Right cardiac atrium (tissue), 5 donors: ENCODE measurements at regions not wholly inside any gene's neighbourhood (a gene's known extent, or its start where the extent isn't known, plus 50 kb on each side); places are given as distances from the start of the nearest gene placed in this dataset.

Experiments used
- ATAC-seq, 2 donors: fragments of 200-7000 bp; cut with Tn5 transposase; one replicate each; pipeline versions ENCODE4 v1.8.0 to v1.9.1; 2020; ENCODE audit warnings: moderate library complexity in 2 of 2, mild to moderate bottlenecking in 1 of 2
- DNase-seq, 3 donors: peaks; one replicate each; pipeline ENCODE4 v3.0.0-alpha.2; 2020
- H3K27ac ChIP-seq: one replicate; pipeline ENCODE4 v1.5.1; 2013; ENCODE audit warnings: mild to moderate bottlenecking, low read length, control low read depth, moderate library complexity
- H3K27me3 ChIP-seq: one replicate; pipeline ENCODE4 v1.6.1; 2013; ENCODE audit not compliant: control insufficient read depth, insufficient read depth
- H3K4me1 ChIP-seq: one replicate; pipeline ENCODE4 v1.6.1; 2013; ENCODE audit warnings: low read length; ENCODE audit not compliant: control insufficient read depth, insufficient read depth
- H3K4me3 ChIP-seq: one replicate; pipeline ENCODE4 v1.5.1; 2013; ENCODE audit warnings: low read length, control low read depth
- H3K9me3 ChIP-seq: one replicate; pipeline ENCODE4 v1.6.1; 2013; ENCODE audit warnings: low read length; ENCODE audit not compliant: control insufficient read depth
- WGBS: extraction: QIAGEN DNeasy Blood & Tissue Kit; methylation state at CpG from one replicate; pipeline ENCODE4 v1.1.7; 2013; 5-methylcytosine and 5-hydroxymethylcytosine counted together
- intact Hi-C, 4 donors: fragments of 100-400 bp; cut with DNase I; formaldehyde crosslinking; loops; one replicate each; pipeline versions ENCODE4 v1.11.0 to v1.14.0; 2022 to 2023
- donor health status: healthy with polysubstance abuse.
- donor health status: DM: no; HTN: yes; CAD: no.
- donor health status: DM: no; HTN: no; CAD: no.
- donor health status: DM: no; HTN: yes; CAD: no; lungs with severe emphysema.
- donor health status: DM: yes; HTN: yes; CAD: no.

DNA sequence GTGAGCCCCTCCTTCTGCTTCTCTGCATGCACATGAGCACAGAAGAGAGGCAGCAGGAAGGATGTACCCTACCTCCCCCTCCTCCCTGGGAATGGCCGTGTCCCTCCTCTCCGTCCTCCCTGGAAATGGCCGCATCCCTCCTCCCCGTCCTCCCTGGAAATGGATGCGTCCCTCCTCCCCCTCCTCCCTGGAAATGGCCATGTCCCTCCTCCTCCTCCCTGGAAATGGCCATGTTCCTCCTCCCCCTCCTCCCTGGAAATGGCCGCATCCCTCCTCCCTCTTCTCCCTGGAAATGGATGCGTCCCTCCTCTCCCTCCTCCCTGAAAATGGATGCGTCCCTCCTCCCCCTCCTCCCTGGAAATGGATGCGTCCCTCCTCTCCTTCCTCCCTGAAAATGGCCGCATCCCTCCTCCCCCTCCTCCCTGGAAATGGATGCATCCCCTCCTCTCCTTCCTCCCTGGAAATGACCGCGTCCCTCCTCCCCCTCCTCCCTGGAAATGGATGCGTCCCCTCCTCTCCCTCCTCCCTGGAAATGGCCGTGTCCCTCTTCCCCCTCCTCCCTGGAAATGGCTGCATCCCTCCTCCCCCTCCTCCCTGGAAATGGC is 428.6 kb downstream of the AACS start:
- no peak for DNase-seq
- no peak for ATAC-seq
- Histone ChIP-seq H3K27ac (no peak overlapping the region), H3K4me3 (no peak overlapping the region), H3K27me3 (no peaks in the 10 kb centered on the region), H3K9me3 (no peaks in the 10 kb centered on the region), H3K4me1 (no peaks in the 10 kb centered on the region)
- WGBS = 89% methylated on average over 14 of the region's 14 CpGs
- intact Hi-C loops = no loop called here

DNA sequence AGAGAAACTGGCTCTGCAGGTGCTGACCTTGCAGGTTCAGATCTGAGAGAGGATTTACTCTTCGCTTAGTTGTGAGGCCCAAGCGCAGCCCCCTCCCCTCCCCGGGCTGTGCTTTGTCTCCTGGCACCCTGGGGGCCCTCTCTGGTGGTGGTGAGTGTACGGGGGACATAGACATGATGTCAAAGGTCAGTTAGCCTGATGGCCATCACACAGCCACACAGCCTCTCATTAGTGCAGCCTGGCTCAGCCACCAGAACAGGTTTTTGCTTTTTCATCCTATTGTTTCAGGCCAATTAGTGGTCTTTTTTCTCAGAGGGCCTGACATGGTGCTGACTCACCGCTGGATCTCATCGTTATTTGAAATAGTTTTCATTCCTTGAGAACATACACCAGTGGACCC is 437.9 kb downstream of the AACS start:
- 59% methylated on average over 6 of the region's 6 CpGs for WGBS
- ATAC-seq (no peak), DNase-seq (no peak)
- Histone ChIP-seq H3K4me1 (no peaks in the 10 kb centered on the region), H3K4me3 (no peak overlapping the region), H3K27ac (no peak overlapping the region), H3K27me3 (no peaks in the 10 kb centered on the region), H3K9me3 (no peaks in the 10 kb centered on the region)
- intact Hi-C loops = no loop called here

DNA sequence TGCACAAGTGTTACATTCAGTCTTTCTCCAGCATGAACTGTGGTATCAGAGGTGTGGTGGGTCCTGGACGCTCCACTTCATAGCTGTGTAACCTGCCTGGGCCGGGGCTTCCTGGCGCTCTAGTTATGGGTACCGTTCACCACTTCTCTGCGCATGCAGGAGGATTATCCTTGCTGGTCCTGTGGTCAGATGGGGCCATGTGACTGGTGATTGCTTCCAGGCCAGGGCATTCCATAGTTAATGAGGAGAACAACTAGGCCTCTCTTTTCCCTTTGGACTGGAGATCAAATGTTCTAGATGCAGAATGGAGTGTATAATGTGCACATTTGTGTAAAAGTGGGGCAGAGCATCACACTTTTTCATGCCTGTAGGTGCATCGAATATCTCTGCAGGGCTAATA is 444.0 kb downstream of the AACS start:
- H3K27me3 ChIP-seq = no peaks in the 10 kb centered on the region
- H3K4me3 ChIP-seq = no peak overlapping the region
- no peak overlapping the region for H3K27ac ChIP-seq
- 86% methylated on average over 6 of the region's 6 CpGs for WGBS
- H3K4me1 ChIP-seq = no peaks in the 10 kb centered on the region
- H3K9me3 ChIP-seq = no peaks in the 10 kb centered on the region
- DNase-seq = no peak
- intact Hi-C loops = no loop called here
- ATAC-seq = no peak

DNA sequence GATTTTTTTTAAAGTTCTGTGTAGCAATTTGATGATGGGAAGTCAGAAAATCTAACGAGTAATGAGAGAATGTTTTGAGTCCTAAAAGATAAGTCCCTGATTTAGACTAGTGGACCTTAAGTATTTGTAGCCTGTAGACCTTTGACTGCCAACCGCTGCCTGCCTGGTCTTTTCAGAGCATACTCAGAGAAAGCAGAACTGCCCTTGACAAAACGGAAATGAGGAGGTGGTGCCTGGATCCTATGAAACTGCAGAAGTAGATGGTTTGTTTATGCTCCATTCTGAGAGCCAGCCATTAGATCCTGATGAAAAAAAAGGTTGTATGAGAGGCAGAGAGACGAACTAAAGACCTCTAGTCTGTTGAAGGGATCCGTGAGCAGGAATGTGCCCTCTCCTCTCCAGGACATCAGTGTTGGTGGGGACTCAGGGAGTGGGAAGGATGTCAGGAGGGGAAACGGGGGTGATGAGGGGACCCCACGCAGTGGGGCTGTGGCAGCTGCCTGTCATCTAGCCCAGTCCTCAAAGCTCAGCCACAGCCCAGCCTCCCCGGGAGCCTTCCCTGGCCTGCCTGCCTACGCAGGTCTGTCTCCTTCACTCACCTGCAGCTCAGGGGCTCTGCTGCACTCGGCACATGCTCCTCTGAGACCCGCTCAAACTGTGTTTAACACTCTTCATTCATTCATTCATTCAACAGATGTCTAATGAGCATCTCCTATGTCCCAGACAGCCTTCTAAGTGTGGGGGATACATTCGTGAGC is 447.5 kb downstream of the AACS start:
- Histone ChIP-seq H3K27me3 (no peaks in the 10 kb centered on the region), H3K4me3 (no peak overlapping the region), H3K9me3 (no peaks in the 10 kb centered on the region), H3K4me1 (no peaks in the 10 kb centered on the region), H3K27ac (no peak overlapping the region)
- DNase-seq (peak in 1 of 3 donors; percentile 42), ATAC-seq (peak in 1 of 2 donors; percentile 22)
- intact Hi-C loops = no loop called here
- 61% methylated on average over 12 of the region's 12 CpGs for WGBS

DNA sequence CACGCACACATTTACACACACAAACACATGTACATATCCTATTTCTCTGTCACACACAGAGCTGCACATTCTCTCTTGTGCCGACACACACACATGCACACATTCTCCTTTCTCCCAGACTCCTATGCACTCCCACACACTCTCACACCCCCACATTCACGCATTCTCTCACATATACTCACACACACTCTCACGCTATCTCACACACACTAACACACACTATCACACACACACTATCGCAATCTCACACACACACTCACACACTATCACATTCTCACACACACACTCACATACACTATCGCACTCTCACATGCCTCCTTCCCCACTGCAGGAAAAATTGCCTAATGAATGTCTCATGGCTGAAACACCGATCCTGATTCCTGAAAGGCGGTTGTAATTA is 450.7 kb downstream of the AACS start:
- Histone ChIP-seq H3K4me1 (no peaks in the 10 kb centered on the region), H3K27ac (no peak overlapping the region), H3K27me3 (no peaks in the 10 kb centered on the region), H3K4me3 (no peak overlapping the region), H3K9me3 (no peaks in the 10 kb centered on the region)
- ATAC-seq (no peak), DNase-seq (no peak)
- 91% methylated on average over 8 of the region's 8 CpGs for WGBS
- intact Hi-C loops = no loop called here

DNA sequence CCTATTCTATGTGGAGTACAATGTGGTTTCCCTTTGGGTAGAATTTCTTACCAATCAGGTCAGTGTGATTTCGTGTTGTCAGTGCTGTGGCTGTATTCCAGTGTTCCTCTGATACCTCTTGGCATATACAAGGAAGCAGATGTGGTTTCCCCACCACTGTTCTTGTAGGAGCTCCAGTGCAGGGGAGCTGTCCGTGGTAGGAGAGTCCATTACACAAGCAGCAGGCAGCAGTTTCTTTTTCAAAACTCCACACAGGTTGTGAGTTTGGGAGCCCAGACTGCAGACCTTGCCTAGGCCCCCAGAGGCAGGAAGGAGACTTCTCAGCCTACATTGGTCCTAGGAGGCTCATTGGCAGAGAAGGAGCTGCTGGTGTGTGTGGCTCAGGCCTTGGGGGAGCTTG is 452.8 kb downstream of the AACS start:
- no peak for DNase-seq
- no peaks in the 10 kb centered on the region for H3K27me3 ChIP-seq
- intact Hi-C loops = no loop called here
- WGBS = 9% methylated on average over 2 of the region's 2 CpGs
- peaks cover 3% of the 10 kb centered on the region for H3K9me3 ChIP-seq
- ATAC-seq = no peak
- H3K4me1 ChIP-seq = no peaks in the 10 kb centered on the region
- no peak overlapping the region for H3K4me3 ChIP-seq
- no peak overlapping the region for H3K27ac ChIP-seq

DNA sequence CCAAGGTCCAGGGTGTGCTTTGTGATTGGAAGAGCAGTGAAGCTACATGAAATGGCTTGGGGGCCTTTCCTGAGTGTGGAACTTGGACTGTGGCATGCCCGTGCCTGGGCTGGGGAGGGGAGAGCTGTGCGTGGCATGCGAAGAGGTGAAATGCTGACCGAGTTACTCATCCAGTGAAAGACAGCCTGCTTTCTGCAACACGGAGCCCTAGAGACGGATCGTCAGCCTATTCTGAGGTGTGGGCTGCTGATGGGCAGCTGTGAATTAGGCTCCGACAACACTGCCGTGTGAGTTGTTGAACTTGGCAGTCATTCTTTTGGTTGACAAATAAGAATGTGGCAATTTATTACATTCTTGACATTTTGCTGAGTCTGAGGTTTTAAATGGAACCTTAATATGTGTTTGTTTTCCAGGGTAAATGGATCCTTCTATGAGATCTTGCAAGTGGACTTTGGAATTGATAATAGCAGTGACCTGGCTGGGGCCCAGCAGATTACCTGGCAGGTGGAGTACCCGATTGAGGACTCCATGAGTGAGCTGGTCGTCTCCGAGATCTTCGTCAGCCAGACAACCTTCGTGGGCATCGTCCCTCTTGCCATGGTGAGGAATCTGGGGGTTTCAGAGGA is 453.9 kb downstream of the AACS start:
- Histone ChIP-seq H3K27me3 (no peaks in the 10 kb centered on the region), H3K27ac (no peak overlapping the region), H3K4me3 (no peak overlapping the region), H3K4me1 (no peaks in the 10 kb centered on the region), H3K9me3 (peaks cover 3% of the 10 kb centered on the region)
- DNase-seq = no peak
- 78% methylated on average over 15 of the region's 15 CpGs for WGBS
- intact Hi-C loops = no loop called here
- no peak for ATAC-seq

DNA sequence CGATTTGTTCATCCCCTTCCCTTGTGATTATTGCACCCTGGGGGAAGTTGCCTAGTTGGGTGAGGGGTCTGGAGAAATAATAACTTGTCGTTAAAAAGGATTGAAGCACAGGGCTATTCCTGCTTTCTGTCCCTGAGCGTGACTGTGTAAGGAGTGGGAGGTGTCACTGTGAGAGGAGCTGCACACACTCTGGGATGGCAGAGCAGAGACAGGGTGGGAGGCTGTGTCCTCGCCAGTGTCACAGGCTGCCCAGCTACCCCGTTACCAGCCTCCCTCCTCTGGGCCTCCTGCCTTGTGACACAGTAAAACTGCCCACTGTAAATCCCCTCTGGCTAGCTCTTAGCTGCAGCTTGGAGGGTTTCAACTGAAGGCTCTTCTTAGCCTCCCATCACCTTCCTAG is 460.6 kb downstream of the AACS start:
- Histone ChIP-seq H3K4me3 (no peak overlapping the region), H3K9me3 (peaks cover 3% of the 10 kb centered on the region), H3K27me3 (no peaks in the 10 kb centered on the region), H3K27ac (no peak overlapping the region), H3K4me1 (no peaks in the 10 kb centered on the region)
- WGBS = 71% methylated on average over 5 of the region's 5 CpGs
- intact Hi-C loops = no loop called here
- DNase-seq (no peak), ATAC-seq (no peak)

DNA sequence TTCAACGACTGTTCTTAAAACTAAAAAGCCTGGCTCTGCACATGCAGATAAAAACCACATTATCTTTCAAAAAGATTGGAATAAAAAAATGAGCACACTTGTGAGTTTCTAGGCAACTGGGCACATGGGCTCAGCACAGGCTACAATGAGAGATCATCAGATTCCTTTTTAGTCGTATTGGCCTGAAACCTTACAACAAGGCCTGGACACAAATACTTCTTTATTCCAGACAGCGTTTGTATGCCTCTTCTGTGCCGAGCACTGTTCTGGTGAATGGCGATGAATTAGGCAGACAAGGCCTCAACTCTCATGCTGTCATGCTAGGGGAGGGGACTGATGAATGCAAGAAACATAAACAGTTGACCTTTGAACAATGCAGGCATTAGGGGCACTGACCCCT is 463.0 kb downstream of the AACS start:
- ATAC-seq = no peak
- no peaks in the 10 kb centered on the region for H3K4me1 ChIP-seq
- H3K27me3 ChIP-seq = no peaks in the 10 kb centered on the region
- intact Hi-C loops = no loop called here
- H3K9me3 ChIP-seq = no peaks in the 10 kb centered on the region
- WGBS = 70% methylated on average over 5 of the region's 5 CpGs
- no peak for DNase-seq
- no peak overlapping the region for H3K4me3 ChIP-seq
- H3K27ac ChIP-seq = no peak overlapping the region

DNA sequence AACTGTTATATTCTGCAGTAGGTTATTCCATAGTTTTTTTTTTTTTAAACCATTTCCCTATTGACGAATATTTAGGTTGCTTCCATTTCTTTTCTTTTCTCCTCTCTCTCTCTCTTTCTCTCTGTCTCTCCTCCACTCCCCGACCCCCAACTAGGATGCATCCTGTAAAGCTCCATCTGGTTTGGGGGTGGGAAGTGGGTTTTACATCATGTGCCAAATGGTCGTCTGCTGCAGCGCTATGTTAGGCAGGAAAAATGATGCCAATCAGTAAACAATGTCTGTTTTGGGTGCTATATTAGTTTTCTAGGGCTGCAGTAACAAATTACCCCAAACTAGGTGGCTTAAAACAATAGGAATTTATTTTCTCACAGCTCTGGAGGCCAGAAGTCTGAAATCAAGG is 465.0 kb downstream of the AACS start:
- Histone ChIP-seq H3K27ac (no peak overlapping the region), H3K27me3 (no peaks in the 10 kb centered on the region), H3K4me3 (no peak overlapping the region), H3K4me1 (no peaks in the 10 kb centered on the region), H3K9me3 (no peaks in the 10 kb centered on the region)
- ATAC-seq = no peak
- 54% methylated on average over 4 of the region's 4 CpGs for WGBS
- intact Hi-C loops = loop anchor here in 1 of 4 donors (10.0 kb wide), 1 partner anchor 455 kb away; no protein-coding TSS in a partner anchor
- no peak for DNase-seq

DNA sequence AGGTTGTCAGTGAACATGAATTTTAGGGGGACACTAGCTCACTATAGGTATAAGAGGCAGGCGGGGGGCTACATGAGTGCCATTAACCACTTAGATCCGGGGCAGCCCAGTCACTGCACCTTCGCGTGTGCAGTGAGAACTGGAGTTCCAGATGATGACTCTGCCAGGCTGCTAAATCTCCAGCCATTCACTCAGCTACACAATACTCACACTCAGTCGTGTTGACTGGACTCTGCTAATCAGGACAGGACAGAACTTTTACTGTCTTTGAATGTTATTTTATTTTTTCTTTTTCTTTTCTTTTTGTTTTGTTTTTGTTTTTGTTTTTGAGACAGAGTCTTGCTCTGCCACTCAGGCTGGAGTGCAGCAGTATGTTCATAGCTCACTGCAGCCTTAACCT is 465.6 kb downstream of the AACS start:
- Histone ChIP-seq H3K4me1 (no peaks in the 10 kb centered on the region), H3K9me3 (no peaks in the 10 kb centered on the region), H3K4me3 (no peak overlapping the region), H3K27ac (no peak overlapping the region), H3K27me3 (no peaks in the 10 kb centered on the region)
- ATAC-seq (no peak), DNase-seq (no peak)
- intact Hi-C loops = loop anchor here in 1 of 4 donors (10.0 kb wide), 1 partner anchor 454 kb away; no protein-coding TSS in a partner anchor
- WGBS = 60% methylated on average over 5 of the region's 5 CpGs
